GM19025 (cell line): ENCODE measurements at regions not wholly inside any gene's neighbourhood (a gene's known extent, or its start where the extent isn't known, plus 50 kb on each side); places are given as distances from the start of the nearest gene placed in this dataset.
"Not testable (repeated sequence)": the region's sequence is repeated elsewhere in the genome, so short reads cannot be mapped to it uniquely, and the experiment has no call there.

Experiments
- ATAC-seq: cut with Tn5 transposase; IDR thresholded peaks from one replicate; pipeline ENCODE4 v1.9.1; 2021; ENCODE audit warnings: mild to moderate bottlenecking, low read depth, moderate library complexity; ENCODE audit not compliant: unreplicated experiment

DNA sequence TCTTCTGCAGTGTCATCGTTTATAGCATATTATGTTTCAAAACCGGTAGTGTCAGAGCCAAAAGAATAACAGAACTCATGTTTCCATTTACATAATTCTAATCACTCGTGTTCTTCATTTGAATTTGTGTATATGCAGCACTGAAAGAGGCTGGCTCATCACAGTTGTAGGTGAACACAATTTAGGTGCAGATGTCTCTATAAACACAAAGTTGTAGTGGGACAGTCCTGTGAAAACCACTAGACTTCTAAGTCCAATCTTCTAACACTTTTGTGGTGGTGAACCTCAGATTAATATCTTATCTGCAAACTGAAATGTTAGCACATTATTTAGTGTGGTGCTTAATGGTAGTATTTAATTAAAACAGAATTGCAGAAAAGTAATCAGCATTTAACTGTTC is 872.4 kb downstream of the C4orf33 start:
- no peak for ATAC-seq

DNA sequence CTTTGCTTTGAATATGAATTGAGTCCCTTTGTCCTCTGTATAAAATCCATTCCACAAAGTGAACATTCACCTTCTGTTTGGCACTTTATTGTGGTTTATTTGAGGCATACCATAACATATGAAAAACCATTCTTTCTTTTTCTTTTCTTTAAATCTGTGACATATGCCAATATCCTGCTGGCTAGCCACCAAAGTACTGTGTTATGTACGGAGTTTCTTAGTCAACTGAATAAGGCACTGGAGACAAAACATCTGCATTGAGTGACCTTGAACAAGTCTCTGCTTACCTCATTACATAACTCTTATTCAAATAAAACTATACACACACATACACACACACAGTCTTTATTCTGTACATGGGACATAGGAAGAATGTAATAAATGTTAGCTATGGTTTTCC is 872.8 kb downstream of the C4orf33 start:
- no peak for ATAC-seq

DNA sequence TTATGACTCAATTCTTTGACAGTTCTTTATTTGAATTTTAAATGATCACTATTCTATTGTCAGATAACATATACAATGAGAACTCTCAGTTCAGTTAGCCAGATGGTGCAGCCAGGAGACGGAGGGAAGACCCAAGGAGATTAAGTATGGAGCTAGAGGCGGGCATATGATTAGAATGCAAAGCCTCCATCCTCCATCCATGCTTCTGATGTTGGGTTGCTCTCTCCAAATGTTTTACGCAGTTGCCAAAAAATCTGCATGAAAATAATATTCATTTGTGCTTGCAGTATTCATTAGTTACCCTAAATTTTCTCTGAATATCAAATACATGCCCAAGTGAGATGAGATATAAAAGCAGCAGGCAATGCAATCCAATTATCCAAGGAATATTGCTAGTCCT is 874.8 kb downstream of the C4orf33 start:
- ATAC-seq, result no peak

DNA sequence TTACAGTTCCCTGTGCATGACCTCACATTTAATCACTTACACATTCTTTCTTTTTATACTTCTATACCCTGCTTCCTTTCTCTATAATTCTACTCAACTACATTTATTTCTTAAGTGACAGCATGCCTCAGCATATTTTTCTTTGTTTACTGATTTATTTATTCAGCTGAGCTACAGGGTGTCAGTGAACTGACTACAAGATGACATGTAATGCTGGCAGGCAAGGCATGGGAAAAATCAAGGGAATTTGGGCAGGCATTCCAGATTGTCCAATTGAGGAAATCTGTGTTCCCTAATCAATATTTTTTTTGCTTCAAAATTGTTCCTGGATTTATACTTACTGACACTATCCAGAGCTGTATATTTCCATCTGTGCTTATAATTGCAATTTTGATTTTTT is 875.5 kb downstream of the C4orf33 start:
- no peak for ATAC-seq

DNA sequence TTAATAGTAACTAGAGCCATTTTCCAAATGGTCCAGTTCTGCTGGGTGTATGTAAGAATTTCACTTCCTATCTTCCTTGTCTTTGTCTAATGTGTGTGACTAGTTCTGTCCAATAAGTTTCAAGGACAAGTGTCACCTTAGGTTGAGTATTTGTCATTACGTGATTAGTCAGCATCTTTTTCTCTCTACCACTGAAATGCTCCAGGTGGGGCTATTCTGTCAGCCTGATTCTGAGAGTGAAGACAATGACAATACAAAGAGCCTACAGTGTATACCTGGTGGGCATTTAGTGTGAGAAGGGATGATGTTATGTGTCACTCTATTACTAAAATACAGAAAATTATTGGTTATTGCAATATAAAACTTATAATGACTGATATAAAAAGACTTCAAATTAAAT is 876.3 kb downstream of the C4orf33 start:
- no peak for ATAC-seq

DNA sequence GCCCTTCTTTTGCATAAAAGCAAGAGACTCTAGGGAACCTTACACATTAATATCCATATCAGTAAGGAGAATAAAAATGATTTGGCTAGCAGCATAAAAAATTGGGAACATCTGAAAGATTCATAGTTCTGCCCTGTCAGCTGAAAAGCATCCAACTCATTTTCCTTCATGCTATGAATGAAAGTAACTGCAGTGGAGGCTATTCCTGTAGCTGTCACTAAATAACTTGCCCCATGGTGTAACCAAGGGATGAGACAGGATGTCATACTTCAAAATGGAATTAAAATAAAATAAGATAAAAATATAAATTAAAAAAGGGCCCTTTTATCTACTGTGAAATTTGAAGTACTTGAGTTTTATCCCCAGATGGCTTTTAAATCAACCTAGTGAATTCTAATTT is 878.8 kb downstream of the C4orf33 start:
- no peak for ATAC-seq

DNA sequence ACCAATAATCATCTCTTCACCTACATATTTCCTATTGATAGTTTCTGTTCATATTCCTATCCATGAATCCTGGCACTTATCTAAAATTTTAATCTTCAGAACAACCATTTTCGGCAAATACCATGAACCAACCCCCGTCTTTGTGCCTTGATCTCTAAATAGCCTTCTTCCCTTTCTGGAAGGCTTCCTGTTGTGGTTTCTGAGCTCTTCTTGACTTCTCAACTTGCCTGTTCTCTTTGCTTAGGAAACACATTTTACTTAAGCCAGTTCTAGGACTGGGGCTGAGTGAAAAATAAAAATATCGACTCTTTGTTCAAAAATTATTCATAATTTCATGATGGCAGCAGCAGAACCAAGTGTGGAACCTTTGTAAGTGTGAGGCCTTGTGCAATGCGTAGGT is 882.4 kb downstream of the C4orf33 start:
- no peak for ATAC-seq

DNA sequence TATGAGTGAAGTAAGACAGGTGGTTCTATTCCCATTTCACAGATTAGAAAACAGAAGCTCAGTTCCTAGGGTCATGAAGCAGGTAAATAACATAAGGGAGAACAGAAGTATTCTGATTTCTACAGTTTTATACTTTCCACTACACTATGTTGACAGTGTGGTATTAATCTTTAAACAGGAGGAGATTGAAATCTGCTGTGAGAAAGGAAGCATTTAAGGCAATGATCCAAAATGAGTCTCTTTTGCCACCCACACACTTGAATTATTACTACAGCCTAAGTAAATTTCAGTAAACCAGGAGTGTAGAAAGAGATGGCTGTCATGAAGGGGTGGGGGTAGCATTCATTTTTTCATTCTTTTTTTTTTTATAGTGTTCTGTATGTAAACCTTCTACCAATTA is 893.0 kb downstream of the C4orf33 start:
- ATAC-seq, result no peak

DNA sequence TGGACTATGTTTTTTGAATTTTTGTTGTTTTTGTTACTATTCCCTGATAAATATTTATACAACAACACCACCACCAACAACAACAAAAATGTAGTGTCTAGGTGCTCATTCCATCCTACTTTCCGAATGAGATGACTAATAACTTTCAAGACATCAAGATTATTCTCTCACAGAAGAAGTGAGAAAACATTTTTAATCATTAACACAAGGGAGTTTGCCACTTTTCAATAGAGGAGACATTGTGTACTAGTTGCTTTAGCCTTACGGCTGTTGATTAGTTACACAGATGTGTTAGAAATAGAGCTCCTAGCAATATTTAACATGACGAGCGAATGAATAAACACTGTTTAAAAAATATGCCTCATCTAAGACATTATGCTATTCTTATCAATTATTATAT is 898.8 kb downstream of the C4orf33 start:
- ATAC-seq, result peak; percentile 83

DNA sequence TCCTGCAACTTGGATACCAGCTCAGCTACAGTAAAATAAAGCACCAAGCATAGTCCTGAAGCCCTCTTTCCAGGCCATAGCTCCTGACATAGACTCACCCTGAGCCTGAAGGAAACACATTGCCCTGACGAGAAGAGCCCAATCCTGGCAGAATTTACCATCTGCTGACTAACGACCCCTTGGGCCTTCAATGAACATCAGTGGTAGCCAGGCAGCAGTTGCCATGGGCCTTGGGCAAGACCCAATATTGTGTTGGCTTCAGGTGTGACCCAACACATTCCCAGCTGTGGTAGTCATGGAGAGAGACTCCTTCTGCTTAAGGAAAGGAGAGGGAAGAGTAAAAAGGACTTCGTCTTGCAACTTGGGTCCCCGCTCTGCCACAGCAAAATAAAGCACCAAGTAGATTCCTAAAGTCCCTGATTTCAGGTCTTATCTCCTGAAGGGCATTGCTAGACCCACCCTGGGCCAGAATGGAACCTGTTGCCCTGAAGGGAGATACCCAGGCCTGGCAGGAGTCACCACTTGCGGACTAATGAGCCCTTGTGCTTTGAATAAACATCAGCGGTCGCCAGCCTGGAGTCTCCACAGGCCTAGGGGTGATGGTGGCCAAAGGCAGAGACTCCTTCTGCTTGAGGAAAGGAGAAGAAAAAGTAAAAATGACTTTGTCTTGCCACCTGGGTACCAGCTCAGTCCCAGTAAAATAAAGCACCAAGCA is 902.6 kb downstream of the C4orf33 start:
- ATAC-seq, result no peak

DNA sequence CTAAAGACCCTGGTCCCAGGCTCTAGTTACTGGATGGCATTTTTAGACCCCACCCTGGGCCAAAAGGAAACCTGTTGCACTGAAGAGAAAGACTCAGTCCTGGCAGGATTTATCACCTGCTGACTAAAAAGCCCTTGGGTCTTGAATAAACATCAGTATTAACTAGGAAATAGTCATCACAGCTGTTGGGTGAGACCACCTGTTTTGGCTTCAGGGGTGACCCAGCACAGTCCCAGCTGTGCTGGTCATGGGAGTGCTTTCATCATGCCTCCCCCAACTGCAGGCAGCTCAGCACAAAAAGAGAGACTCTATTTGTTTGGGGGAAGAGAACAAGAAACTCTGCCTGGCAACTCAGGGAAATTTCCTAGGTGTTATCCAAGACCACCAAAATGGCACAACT is 903.2 kb downstream of the C4orf33 start:
- ATAC-seq, result no peak

DNA sequence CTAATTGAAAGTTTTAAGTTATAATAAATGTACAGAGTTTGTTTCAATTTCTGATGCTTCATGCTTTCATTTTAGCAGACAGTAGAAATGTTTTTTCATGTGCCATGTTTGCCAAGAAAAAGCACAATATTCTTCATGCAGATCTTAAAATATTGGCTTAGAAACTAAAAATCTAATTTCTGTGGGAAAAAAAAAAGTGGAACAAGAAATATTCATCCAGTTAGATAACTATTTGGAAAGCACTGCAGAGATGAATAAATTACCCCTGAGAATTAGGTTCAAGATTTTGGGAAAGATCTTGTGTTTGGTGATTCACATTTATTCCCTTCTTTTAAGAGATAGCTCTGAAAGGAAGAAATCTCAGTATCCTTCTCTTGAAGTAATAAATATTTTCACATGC is 912.5 kb downstream of the C4orf33 start:
- no peak for ATAC-seq

DNA sequence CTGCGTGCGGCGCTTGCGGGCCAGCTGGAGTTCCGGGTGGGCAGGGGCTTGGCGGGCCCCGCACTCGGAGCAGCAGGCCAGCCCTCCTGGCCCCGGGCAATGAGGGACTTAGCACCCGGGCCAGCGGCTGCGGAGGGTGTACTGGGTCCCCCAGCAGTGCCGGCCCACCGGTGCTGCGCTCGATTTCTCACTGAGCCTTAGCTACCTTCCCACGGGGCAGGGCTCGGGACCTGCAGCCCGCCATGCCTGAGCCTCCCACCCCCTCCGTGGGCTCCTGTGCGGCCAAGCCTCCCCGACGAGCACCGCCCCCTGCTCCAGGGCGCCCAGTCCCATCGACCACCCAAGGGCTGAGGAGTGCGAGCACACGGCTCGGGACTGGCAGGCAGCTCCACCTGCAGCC is 916.9 kb downstream of the C4orf33 start:
- ATAC-seq, result not testable (repeated sequence)

DNA sequence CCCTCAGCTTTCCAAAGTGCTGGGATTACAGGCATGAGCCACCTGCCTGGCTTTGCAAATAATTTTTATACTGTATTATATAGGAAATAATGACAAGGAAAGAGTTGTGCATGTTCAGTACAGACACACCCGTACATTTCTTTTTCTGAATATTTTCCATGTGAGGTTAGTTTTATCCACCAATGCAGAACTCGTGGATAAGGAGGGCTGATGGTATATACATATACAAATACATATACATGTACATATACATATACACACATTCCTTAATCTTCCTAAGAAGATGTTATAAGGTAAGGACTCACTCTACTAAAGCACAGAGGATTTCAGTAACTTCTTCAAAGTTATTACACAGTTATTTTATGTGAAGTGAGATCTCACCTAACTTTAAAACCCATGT is 925.8 kb downstream of the C4orf33 start:
- no peak for ATAC-seq

DNA sequence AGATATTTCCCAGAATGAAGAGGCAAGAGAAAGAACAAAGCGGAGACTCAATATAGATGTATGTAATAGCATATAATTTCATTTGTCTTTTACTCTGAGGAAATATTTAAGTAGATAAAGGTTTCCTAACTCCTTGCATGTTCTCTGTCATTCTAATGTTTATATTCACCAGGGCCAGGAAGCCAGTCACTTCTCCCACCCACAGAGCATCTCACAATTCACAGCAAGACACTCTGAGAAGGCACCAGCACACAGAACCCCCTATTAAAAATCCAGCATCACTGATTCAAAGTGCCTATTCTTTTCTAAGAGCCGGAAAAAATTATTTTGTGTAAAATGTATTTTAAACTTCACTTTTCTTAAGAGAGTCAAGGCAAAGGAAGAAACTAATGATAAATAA is 927.1 kb downstream of the C4orf33 start:
- no peak for ATAC-seq

DNA sequence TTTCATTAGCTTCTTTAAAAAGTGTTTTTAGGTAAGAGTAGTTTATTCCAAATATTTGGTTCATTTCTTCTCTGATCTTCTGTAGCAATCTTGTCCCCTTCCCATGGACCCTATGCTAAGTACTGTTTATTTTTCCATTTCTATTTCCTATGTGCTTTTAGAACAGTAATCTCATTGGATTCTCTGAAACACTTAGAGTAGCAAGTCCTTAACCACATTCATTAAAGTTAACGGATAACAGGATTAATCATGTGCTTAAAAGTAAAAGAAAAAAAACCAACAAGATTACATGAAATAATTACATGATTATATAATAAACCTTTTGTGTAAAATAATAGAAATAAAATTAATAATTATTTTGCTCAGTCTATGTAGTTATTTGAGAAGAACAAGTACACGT is 929.7 kb downstream of the C4orf33 start:
- ATAC-seq, result no peak

DNA sequence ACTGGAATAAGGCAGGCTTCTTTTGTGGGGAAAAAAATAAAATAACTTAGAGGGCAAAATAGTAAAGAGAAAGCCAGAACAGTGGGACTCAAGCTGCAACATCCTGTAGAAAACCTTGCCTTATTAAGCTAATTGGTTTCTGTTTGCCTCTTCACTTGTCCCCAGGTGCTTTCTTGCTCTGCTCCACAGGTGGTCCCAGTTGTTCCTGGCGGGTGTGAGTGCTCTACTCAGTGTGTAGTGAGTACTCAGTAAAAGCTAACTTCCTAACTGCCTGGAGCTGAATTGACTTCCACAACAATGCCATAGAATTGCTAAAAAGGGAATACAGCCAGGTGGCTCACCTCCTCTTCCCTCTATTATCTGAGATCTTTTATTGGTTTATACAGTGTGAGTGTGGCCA is 930.2 kb downstream of the C4orf33 start:
- no peak for ATAC-seq

DNA sequence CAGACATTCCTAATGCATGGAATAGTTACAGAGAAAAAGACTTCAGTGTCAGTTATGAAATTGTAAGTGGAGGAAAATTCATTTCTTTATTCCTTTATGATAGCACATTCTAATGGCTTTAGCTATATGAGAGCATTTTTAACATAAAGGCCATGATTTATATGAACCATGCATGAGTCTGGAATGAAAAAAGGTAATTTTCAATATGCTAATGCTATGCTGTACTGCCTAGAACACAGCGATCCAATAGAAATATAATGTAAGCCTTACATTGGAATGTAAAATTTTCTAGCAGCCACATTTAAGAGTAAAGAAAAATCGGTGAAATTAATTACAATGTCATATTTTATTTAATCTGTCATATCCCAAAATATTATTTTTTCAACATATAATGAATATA is 932.0 kb downstream of the C4orf33 start:
- ATAC-seq, result no peak

DNA sequence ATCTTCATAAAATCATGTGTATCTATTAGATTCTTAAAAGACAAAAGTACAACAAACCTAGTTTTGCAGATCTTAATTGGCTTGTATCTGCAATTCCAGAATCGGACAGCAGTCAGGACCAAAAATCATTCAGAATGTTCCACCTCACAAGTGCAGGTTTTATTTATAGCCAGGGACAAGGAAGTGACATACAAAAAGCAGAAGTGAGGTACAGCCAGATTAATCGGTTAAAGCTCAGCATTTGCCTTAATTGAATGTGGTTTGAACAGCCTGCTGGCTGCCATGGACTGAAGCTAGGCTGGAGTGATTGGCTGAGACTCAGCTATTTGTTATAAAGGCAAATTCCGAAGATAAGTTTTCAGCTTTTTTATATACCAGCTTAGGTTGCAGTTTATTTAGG is 932.6 kb downstream of the C4orf33 start:
- ATAC-seq, result peak; percentile 69

DNA sequence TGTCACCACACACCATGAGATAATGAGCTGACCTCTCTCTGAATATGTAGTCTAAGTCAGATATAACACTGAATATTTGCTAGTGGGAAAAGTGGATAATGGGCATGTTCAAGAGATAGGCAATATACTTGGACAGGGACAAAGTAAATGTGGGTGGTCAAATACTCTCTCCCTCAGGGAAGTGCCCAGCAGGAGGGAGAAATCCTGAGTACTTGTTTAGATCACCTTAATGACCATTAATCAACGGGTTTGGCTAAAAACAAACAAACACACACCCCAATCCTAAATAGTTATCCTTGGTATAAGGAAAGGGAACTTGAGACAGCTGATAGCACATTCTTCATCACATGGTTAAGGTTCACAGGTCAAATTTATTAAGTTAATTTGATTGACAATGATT is 933.5 kb downstream of the C4orf33 start:
- no peak for ATAC-seq

DNA sequence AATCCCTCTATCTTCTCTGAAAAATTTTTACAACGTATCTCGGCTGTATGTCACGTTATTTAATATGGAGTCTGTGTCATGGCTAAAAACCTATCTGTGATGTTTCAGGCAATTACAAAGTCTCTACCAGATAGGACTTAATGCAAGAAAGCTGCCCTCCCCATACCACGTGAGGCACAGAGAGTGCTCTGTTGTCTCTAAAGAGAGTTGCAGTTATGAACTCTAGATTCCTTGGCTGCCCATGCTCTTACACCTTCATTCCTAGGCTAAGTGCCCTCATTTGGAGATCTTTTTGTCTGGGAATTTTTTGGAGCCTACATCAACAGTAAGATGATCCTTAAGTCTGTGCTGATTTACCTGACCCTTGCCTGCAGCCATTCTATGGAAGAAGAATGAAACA is 935.9 kb downstream of the C4orf33 start:
- ATAC-seq, result no peak

DNA sequence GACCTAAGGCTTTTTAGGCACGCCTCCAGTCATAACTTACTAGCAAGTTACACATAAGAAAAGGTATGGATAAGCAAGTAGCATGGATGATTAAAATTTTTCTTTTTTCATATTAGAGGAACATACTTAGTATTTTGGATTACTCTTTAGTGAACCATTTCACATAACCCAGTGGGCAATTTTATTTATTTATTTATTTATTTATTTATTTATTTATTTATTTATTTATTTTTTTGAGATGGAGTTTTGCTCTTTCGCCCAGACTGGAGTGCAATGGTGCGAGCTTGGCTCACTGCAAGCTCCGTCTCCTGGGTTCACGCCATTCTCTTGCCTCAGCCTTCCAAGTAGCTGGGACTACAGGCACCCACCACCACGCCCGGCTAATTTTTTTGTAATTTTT is 937.7 kb downstream of the C4orf33 start:
- ATAC-seq, result not testable (repeated sequence)

DNA sequence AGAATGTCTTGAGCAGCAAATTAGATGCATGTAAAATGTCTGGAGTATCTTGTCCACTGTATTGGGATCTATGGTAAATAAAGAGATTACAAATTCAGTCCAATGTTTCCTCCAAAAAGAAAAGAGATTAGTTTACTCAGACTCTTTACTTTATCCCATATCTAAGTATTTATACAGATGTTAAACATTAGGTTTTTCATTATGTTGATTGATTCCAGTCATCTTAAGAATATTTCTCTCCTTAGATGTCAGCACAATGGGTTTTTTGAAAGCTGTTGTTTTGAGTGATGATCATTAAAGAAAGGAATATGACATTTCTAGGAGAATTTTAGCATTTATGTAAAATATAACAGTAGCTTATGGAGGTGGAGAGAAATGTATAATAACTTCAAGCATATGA is 938.9 kb downstream of the C4orf33 start:
- no peak for ATAC-seq
